Neuronal stem cell (in vitro differentiated cells): ENCODE measurements at regions not wholly inside any gene's neighbourhood (a gene's known extent, or its start where the extent isn't known, plus 50 kb on each side); places are given as distances from the start of the nearest gene placed in this dataset.

Experiments
- DNase-seq: peaks from one replicate; pipeline ENCODE4 v3.0.0-alpha.2; 2013; ENCODE audit warnings: low spot score
- H2AFZ ChIP-seq: one replicate; pipeline ENCODE4 v1.6.1; 2013; ENCODE audit warnings: mild to moderate bottlenecking, low read length, inconsistent platforms
- H2AK5ac ChIP-seq: 2 replicates; pipeline ENCODE4 v1.6.1; 2013; ENCODE audit warnings: low read depth, mild to moderate bottlenecking, inconsistent platforms, low read length, moderate library complexity, mixed read lengths
- H2BK120ac ChIP-seq: 2 replicates; pipeline ENCODE4 v1.6.1; 2013; ENCODE audit warnings: low read depth, mild to moderate bottlenecking, inconsistent platforms, low read length, moderate library complexity, mixed read lengths
- H2BK12ac ChIP-seq: one replicate; pipeline ENCODE4 v1.6.1; 2013; ENCODE audit warnings: low read length, inconsistent platforms
- H2BK15ac ChIP-seq: 2 replicates; pipeline ENCODE4 v1.6.1; 2013; ENCODE audit warnings: mild to moderate bottlenecking, low read length, inconsistent platforms, mixed read lengths
- H2BK5ac ChIP-seq: one replicate; pipeline ENCODE4 v1.6.1; 2013; ENCODE audit warnings: inconsistent platforms, mild to moderate bottlenecking, low read length, moderate library complexity
- H3K14ac ChIP-seq: one replicate; pipeline ENCODE4 v1.6.1; 2013; ENCODE audit warnings: low read length, inconsistent platforms
- H3K18ac ChIP-seq: 2 replicates; pipeline ENCODE4 v1.6.1; 2013; ENCODE audit warnings: low read length, inconsistent platforms
- H3K23ac ChIP-seq: 2 replicates; pipeline ENCODE4 v1.6.1; 2013; ENCODE audit warnings: low read depth, mild to moderate bottlenecking, mixed read lengths, low read length, inconsistent platforms; ENCODE audit not compliant: poor library complexity
- H3K27ac ChIP-seq: replicated peaks from 3 replicates; pipeline ENCODE4 v1.5.1; 2013; ENCODE audit warnings: low read length, inconsistent platforms
- H3K27me3 ChIP-seq, 3 experiments: 2 replicates each; pipeline ENCODE4 v1.6.1; 2013; ENCODE audit warnings: low read length in 3 of 3, mild to moderate bottlenecking in 2 of 3, inconsistent platforms in 1 of 3, low read depth in 1 of 3, mixed read lengths in 1 of 3, moderate library complexity in 1 of 3; ENCODE audit not compliant: control insufficient read depth in 3 of 3, insufficient read depth in 3 of 3
- H3K36me3 ChIP-seq, 2 donors: replicated peaks in 1 of 2; 2 replicates each; pipeline ENCODE4 v1.6.1; 2013; ENCODE audit warnings: low read length in 2 of 2; ENCODE audit not compliant: control insufficient read depth in 2 of 2, insufficient read depth in 2 of 2
- H3K4ac ChIP-seq: 2 replicates; pipeline ENCODE4 v1.6.1; 2013; ENCODE audit warnings: inconsistent platforms, mild to moderate bottlenecking, low read length, moderate library complexity
- H3K4me1 ChIP-seq, 2 donors: 1 replicate in 1 of 2; 2 replicates in 1 of 2; pipeline ENCODE4 v1.6.1; 2013; ENCODE audit warnings: low read length in 2 of 2, low read depth in 1 of 2; ENCODE audit not compliant: control insufficient read depth in 2 of 2, insufficient read depth in 1 of 2
- H3K4me2 ChIP-seq: one replicate; pipeline ENCODE4 v1.6.1; 2013; ENCODE audit warnings: mild to moderate bottlenecking, low read length, inconsistent platforms; ENCODE audit not compliant: insufficient read depth, poor library complexity, severe bottlenecking
- H3K4me3 ChIP-seq, 2 donors: 2 replicates each; pipeline ENCODE4 v1.5.1; 2013; ENCODE audit warnings: low read length in 2 of 2, mild to moderate bottlenecking in 2 of 2, inconsistent platforms in 1 of 2, moderate library complexity in 1 of 2
- H3K79me1 ChIP-seq: one replicate; pipeline ENCODE4 v1.6.1; 2013; ENCODE audit warnings: low read depth, mild to moderate bottlenecking, inconsistent platforms, low read length, moderate library complexity
- H3K9ac ChIP-seq: one replicate; pipeline ENCODE4 v1.6.1; 2013; ENCODE audit warnings: mild to moderate bottlenecking, low read depth, low read length, inconsistent platforms; ENCODE audit not compliant: poor library complexity
- H3K9me3 ChIP-seq, 2 donors: replicated peaks in 1 of 2; 2 replicates each; pipeline versions ENCODE3 to v1.6.1; 2013; ENCODE audit warnings: low read length in 2 of 2, mild to moderate bottlenecking in 2 of 2, inconsistent platforms in 1 of 2, low read depth in 1 of 2, mixed read lengths in 1 of 2, moderate library complexity in 1 of 2; ENCODE audit not compliant: control insufficient read depth in 2 of 2, insufficient read depth in 1 of 2
- H4K8ac ChIP-seq: one replicate; pipeline ENCODE4 v1.6.1; 2013; ENCODE audit warnings: low read depth, mild to moderate bottlenecking, inconsistent platforms, low read length, moderate library complexity
- H4K91ac ChIP-seq: one replicate; pipeline ENCODE4 v1.6.1; 2013; ENCODE audit warnings: low read length, low read depth, mild to moderate bottlenecking, inconsistent platforms; ENCODE audit not compliant: poor library complexity
- WGBS, 2 donors: extraction: QIAGEN DNeasy Blood & Tissue Kit; methylation state at CpG; one replicate each; pipeline ENCODE4 v1.1.7; 2013; ENCODE audit warnings: missing lambda C conversion rate in 2 of 2, mixed read lengths in 1 of 2; ENCODE audit not compliant: insufficient read length in 2 of 2, insufficient replicate concordance in 1 of 2; ENCODE audit errors: extremely low coverage in 2 of 2; 5-methylcytosine and 5-hydroxymethylcytosine counted together

DNA sequence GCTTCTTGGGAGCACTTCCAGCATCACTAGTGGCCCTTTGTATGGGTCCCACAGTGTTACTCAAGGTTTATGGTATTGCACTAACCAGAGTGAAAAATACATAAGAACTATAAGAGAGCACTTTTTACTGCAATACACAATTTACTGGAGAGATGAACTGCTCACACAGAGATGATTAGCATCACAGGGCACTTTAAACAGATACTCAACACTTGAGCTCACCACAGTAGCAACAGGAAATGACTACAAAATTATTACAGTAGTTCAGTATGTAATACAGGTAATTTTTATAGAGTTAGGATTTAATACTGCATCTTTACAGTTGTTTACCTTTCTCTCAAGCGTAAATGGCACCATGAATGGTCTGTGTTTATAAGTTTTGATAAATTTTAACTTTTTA is 68.2 kb upstream of the CDK1 start:
- Histone ChIP-seq H3K4me3 (no peak overlapping the region), H3K27ac (no peak overlapping the region), H2AFZ (no peak overlapping the region), H3K9ac (no peak overlapping the region), H2BK12ac (no peak overlapping the region), H3K4me1 (peaks cover 0 to 4% of the 10 kb centered on the region in 2 donors), H3K9me3 (peaks cover 1 to 25% of the 10 kb centered on the region in 2 donors), H2BK5ac (no peak overlapping the region), H4K8ac (no peak overlapping the region), H2BK15ac (no peak overlapping the region), H3K4me2 (no peak overlapping the region), H4K91ac (no peak overlapping the region), H3K4ac (no peak overlapping the region), H3K23ac (no peak overlapping the region), H3K79me1 (no peaks in the 10 kb centered on the region), H2BK120ac (no peak overlapping the region), H3K14ac (no peak overlapping the region), H3K27me3 (no peaks in the 10 kb centered on the region), H2AK5ac (no peak overlapping the region), H3K18ac (no peak overlapping the region), H3K36me3 (no peaks in the 10 kb centered on the region)
- no peak for DNase-seq
- no CpG with 5 or more reads among the region's 1 CpG for WGBS, 2 donors

DNA sequence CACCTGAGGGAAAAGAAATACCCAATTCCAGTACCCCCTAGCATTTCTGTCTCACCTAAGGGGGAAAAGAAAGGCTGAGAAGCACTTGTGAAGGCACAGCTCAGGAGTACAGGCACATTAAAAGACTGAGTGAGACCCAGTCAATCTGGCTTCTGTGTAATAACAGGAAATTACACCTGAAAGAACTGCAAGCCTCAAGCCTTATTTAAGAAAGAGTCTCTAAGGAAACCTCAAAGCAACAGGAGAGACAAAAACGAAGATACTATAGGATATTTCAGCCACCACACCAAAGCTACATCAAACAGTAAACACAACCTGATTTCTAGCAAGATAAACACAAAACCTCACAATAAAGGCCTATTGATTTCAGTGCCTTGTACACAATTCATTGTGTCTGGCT is 69.6 kb upstream of the CDK1 start:
- H3K14ac ChIP-seq: no peak overlapping the region
- H2BK5ac ChIP-seq: no peak overlapping the region
- no peaks in the 10 kb centered on the region for H3K27me3 ChIP-seq
- no peak overlapping the region for H2BK12ac ChIP-seq
- no peaks in the 10 kb centered on the region for H3K79me1 ChIP-seq
- peaks cover 1 to 25% of the 10 kb centered on the region in 2 donors for H3K9me3 ChIP-seq
- H3K4me3 ChIP-seq: no peak overlapping the region
- no peak overlapping the region for H3K27ac ChIP-seq
- H3K9ac ChIP-seq: no peak overlapping the region
- no peak overlapping the region for H2AK5ac ChIP-seq
- H2BK15ac ChIP-seq: no peak overlapping the region
- peaks cover 0 to 13% of the 10 kb centered on the region in 2 donors for H3K4me1 ChIP-seq
- DNase-seq: no peak
- no peak overlapping the region for H2BK120ac ChIP-seq
- H2AFZ ChIP-seq: no peak overlapping the region
- no peak overlapping the region for H3K4me2 ChIP-seq
- WGBS, 2 donors: no CpG with 5 or more reads among the region's 1 CpG
- H3K4ac ChIP-seq: no peak overlapping the region
- H3K18ac ChIP-seq: no peak overlapping the region
- H4K91ac ChIP-seq: no peak overlapping the region
- H3K23ac ChIP-seq: no peak overlapping the region
- no peaks in the 10 kb centered on the region for H3K36me3 ChIP-seq
- H4K8ac ChIP-seq: no peak overlapping the region

DNA sequence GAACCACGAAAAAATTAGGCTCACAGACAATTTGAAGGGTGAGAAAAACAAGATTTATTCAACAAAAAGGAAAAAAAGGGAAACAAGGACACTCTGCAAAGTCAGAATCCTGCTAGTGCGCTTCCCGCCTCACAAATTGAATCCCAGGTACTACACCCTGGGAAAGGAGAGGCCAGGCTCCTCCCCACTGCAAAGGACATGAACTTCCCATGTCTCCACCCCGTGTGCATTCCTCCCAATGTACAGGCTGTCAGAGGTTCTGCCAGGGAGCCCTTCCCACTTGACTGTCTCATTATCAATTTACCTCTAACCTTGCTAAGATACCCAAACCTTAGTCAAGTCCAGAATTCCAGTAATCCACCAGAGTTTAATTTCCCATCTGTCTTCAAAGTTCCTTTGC is 70.4 kb upstream of the CDK1 start:
- no peak overlapping the region for H3K14ac ChIP-seq
- no peak overlapping the region for H2BK12ac ChIP-seq
- no peak overlapping the region for H2BK15ac ChIP-seq
- no peaks in the 10 kb centered on the region for H3K27me3 ChIP-seq
- H2BK5ac ChIP-seq: no peak overlapping the region
- H3K4ac ChIP-seq: no peak overlapping the region
- H3K4me3 ChIP-seq: no peak overlapping the region
- H3K4me1 ChIP-seq: peaks cover 0 to 14% of the 10 kb centered on the region in 2 donors
- H3K9ac ChIP-seq: no peak overlapping the region
- no peak overlapping the region for H4K8ac ChIP-seq
- H3K18ac ChIP-seq: no peak overlapping the region
- peaks cover 1 to 25% of the 10 kb centered on the region in 2 donors for H3K9me3 ChIP-seq
- no peak overlapping the region for H3K23ac ChIP-seq
- no peaks in the 10 kb centered on the region for H3K79me1 ChIP-seq
- no peak overlapping the region for H3K4me2 ChIP-seq
- no peak overlapping the region for H4K91ac ChIP-seq
- no CpG with 5 or more reads among the region's 4 CpGs for WGBS, 2 donors
- no peak overlapping the region for H2BK120ac ChIP-seq
- H2AFZ ChIP-seq: no peak overlapping the region
- DNase-seq: no peak
- no peak overlapping the region for H2AK5ac ChIP-seq
- H3K27ac ChIP-seq: no peak overlapping the region
- no peaks in the 10 kb centered on the region for H3K36me3 ChIP-seq

DNA sequence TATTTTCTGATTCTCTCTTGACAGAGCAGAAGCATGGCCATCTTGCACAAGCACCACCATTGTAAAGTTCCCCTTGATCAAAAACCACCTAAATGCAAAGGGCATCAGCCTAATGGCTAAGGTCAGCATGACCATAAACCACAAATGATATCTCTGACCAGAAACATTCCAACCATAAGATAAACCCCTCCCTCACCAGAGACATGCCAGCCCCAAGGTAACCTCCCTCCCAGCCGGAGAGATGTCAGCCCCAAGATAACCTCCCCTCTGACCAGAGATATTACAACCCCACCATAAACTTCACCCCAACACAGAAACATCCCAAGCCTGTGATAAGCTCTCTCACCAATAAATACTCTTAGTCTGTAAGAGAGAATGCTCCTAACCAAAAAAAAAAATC is 72.1 kb upstream of the CDK1 start:
- no peak overlapping the region for H3K9ac ChIP-seq
- H4K8ac ChIP-seq: no peak overlapping the region
- H3K4me2 ChIP-seq: no peak overlapping the region
- H3K27me3 ChIP-seq: no peaks in the 10 kb centered on the region
- H3K14ac ChIP-seq: no peak overlapping the region
- no peaks in the 10 kb centered on the region for H3K36me3 ChIP-seq
- H3K27ac ChIP-seq: no peak overlapping the region
- no peaks in the 10 kb centered on the region for H3K79me1 ChIP-seq
- WGBS, 2 donors: no CpG with 5 or more reads among the region's 1 CpG
- no peak overlapping the region for H3K4me3 ChIP-seq
- no peak overlapping the region for H2BK15ac ChIP-seq
- no peak for DNase-seq
- H2AK5ac ChIP-seq: no peak overlapping the region
- H3K4ac ChIP-seq: no peak overlapping the region
- H2BK5ac ChIP-seq: no peak overlapping the region
- H3K18ac ChIP-seq: no peak overlapping the region
- no peak overlapping the region for H4K91ac ChIP-seq
- H2BK120ac ChIP-seq: no peak overlapping the region
- peaks cover 1 to 28% of the 10 kb centered on the region in 2 donors for H3K9me3 ChIP-seq
- H3K4me1 ChIP-seq: peaks cover 0 to 14% of the 10 kb centered on the region in 2 donors
- no peak overlapping the region for H3K23ac ChIP-seq
- no peak overlapping the region for H2BK12ac ChIP-seq
- H2AFZ ChIP-seq: no peak overlapping the region
